ENCODE measurements at regions not wholly inside any gene's neighbourhood (a gene's known extent, or its start where the extent isn't known, plus 50 kb on each side); places are given as distances from the start of the nearest gene placed in this dataset.
"Not testable (repeated sequence)": the region's sequence is repeated elsewhere in the genome, so short reads cannot be mapped to it uniquely, and the experiment has no call there.

DNA sequence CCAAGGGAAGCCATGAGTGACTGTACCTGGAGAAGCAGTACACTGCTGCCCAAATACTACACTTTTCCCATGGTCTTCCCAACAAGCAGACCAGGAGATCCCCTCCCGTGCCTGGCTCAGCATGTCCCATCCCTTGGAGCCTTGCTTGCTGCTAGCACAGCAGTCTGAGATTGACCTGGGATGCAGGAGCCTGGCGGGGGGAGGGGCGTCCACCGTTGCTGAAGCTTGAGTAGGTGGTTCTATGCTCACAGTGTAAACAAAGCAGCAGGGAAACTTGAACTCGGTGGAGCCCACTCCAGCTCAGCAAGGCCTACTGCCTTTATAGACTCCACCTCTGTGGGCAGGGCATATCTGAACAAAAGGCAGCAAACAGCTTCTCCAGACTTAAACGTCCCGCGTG lies 372.0 kb downstream of the TAF11L14 start:
- H2BK20ac ChIP-seq (ENCODE audit: low read depth, low read length); H2BK120ac ChIP-seq (ENCODE audit: low read depth, low read length); H2AK9ac ChIP-seq (replicated peaks; ENCODE audit: low read depth, low read length, poor library complexity); H3K27ac ChIP-seq (ENCODE audit: insufficient read depth, low read length); H3K9me3 ChIP-seq (ENCODE audit: control insufficient read depth, insufficient read depth, low read length); H4K5ac ChIP-seq (ENCODE audit: low read depth, low read length); H3K4me1 ChIP-seq (ENCODE audit: control insufficient read depth, insufficient read depth, low read length); H3K79me1 ChIP-seq (ENCODE audit: low read depth in 1 of 2, low read length in 2 of 2); BruUV-seq (replicated peaks); H3K27me3 ChIP-seq (ENCODE audit: control insufficient read depth, insufficient read depth, low read length); DNase-seq; intact Hi-C loops (cut with micrococcal nuclease); H3K4ac ChIP-seq (ENCODE audit: low read depth, low read length); H2BK5ac ChIP-seq (ENCODE audit: low read depth, low read length, poor library complexity, severe bottlenecking); H4K91ac ChIP-seq (ENCODE audit: insufficient read depth, low read depth, low read length); H3K18ac ChIP-seq (ENCODE audit: low read depth, low read length); CTCF ChIA-PET; H2AFZ ChIP-seq (replicated peaks; ENCODE audit: low read length, poor library complexity); H2AK5ac ChIP-seq (ENCODE audit: low read depth, low read length); dilution Hi-C loops (cut with HindIII; ENCODE audit: low sequenced_read_pairs, unreplicated experiment); ATAC-seq (ENCODE audit: low read depth); in situ Hi-C loops (cut with MboI; ENCODE audit: low sequenced_read_pairs); H3K9me1 ChIP-seq (ENCODE audit: insufficient read depth, low read length); H4K20me1 ChIP-seq (ENCODE audit: insufficient read depth, low read length); H4K8ac ChIP-seq (ENCODE audit: low read depth in 2 of 2, low read length in 2 of 2); H3K4me3 ChIP-seq (ENCODE audit: insufficient read depth, low read depth, low read length); POLR2A ChIA-PET (ENCODE audit: unreplicated experiment); H2BK15ac ChIP-seq (ENCODE audit: low read depth, low read length); H3K56ac ChIP-seq (ENCODE audit: extremely low read depth, insufficient read depth, low read length); H3K14ac ChIP-seq (replicated peaks; ENCODE audit: low read depth, low read length); H3K23ac ChIP-seq (ENCODE audit: low read depth, low read length); H3K4me2 ChIP-seq (ENCODE audit: low read depth, low read length); H3K9ac ChIP-seq (ENCODE audit: low read depth, low read length); H3K36me3 ChIP-seq (ENCODE audit: control insufficient read depth, insufficient read depth, low read length): not testable (repeated sequence)
- WGBS, 2 experiments (ENCODE audit: extremely low coverage in 2 of 2, insufficient read length in 1 of 2), result no CpG with 5 or more reads among the region's 8 CpGs

Measured in IMR-90 (cell line).